ENCODE measurements at regions not wholly inside any gene's neighbourhood (a gene's known extent, or its start where the extent isn't known, plus 50 kb on each side); places are given as distances from the start of the nearest gene placed in this dataset.
"Not testable (repeated sequence)": the region's sequence is repeated elsewhere in the genome, so short reads cannot be mapped to it uniquely, and the experiment has no call there.

DNA sequence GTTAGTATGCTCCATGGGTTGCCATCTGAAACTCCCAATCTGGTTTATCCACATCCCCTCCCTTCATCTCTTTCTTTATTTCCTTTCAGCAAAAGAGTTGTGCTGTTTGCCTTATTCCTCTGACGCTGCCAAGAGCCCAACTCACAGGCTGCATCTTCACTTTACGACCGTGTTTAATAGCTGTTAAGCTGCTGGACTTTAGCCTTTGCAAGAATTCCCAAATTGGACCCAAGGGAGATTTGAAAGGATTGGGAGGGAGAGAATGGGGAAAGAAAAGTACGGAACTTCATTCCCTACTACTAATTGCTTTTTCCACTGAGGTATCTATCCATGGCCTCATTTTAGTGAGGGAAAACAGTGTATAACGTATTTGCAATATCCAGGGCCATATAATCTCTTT, 263.4 kb upstream of the MEIS1 start:
- no peak for DNase-seq

DNA sequence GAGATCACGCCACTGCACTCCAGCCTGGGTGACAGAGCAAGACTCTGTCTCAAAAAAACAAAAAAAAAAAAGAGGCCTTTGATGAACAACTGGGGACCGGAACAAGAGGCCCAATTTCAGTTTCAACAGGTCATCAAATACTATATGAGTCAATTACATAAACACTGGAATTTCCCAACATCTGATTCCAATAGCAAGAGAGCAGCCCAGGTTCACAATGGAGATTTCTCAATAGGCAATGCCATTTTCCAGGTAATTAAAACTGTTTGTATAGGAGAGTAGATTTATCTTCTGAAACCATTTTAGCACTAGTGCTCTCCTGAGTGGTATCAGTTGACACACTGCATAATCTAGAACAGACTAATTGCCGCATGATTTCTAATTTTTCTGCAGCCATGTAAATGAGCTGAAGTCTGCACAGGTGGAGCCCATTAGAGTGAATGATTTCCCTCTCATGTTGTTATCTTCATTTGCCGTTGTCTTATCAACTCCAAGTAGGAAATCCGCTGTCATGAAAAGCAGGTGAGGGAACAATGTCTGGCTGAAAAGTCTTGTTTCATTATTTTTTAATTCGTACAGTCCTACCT, 264.1 kb upstream of the MEIS1 start:
- DNase-seq: no peak

DNA sequence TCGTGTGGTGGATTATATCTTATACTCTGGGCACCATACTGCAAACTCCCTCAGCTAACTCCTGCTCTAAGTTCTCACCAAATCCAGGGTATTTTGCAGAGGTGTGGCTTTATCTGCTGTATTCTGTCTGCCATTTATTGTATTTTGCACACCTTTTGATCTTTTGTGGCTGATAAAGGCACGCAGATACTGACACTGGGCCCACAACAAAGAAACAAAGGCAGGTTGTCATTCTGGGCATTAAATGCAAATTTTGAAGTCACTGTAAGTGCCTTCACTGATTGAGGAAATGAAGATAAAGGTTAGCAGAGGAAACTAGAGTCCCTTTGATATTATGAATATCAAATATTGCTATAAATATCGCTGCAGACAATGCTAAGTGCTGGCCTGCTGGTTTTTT, 265.8 kb upstream of the MEIS1 start:
- DNase-seq: no peak

DNA sequence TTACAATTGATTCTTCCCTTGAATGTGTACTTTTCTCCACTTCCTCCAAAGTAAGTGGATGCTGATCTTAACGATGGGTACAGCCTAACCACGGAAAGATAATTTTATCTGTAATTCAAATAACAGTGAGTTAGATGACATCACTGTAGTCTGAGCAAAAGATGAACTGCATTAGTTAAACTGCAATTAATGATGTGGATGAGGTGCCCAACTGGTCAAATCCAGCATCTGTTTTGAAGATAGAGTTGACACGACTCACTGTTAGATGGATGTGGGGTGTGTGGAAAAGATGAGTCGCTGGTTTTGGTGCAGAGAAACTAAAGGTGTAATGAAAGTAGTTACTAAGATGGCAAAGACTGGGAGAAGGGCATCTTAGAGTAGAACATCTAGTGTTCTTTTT, 270.5 kb upstream of the MEIS1 start:
- DNase-seq: no peak

DNA sequence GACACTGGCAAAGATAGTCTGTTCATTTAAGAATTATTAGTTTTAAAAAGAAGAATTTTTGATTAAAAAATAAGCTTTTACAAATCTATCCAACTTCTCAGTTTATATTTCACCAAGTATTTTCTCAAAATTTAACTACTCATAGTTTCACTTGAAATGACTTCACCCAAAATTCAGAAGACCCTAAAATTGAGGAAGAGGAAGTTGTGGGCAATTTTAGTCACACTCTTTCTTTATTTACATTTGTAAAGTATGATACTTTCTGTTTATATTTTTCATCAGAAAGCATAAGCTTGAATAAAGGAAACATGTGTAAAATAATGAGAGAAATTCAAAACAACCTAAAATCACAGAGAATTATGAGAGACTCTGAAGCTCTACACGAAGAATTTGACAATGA, 278.8 kb upstream of the MEIS1 start:
- DNase-seq: no peak

DNA sequence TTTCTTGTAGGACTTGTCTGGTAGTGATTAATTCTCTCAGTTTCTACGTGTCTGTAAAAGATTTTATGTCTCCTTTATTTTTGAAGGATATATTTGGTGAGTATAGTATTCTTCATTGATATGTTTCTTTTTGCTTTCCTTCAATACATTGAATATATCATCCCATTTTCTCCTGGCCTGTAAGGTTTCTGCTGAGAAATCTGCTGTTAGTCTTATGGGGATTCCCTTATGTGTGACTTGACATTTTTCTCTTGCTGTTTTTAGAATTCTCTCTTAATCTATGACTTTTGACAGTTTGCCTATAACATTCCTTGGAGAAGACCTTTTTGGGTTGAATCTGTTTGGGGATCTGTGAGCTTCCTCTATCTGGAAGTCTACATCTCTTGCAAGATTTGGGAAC, 281.0 kb upstream of the MEIS1 start:
- DNase-seq: no peak

DNA sequence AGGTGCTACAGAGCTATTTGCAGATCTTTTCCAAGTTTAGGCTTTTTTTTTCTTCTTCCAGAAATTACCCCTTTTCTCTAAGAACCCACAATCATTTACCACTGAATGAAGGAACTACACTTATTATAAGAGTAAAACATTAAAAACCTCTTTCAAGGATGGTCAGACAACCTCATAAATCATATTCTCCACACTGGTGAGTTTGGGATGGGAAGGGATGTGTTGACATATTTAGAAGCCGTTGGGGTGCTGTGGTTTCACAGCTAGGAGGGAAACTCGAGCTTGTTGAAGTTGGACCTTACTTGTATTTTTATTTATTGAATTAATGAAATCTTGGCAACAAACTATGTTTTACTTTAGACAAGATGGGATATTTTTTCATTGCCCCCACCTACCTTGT, 289.4 kb upstream of the MEIS1 start:
- DNase-seq: no peak

DNA sequence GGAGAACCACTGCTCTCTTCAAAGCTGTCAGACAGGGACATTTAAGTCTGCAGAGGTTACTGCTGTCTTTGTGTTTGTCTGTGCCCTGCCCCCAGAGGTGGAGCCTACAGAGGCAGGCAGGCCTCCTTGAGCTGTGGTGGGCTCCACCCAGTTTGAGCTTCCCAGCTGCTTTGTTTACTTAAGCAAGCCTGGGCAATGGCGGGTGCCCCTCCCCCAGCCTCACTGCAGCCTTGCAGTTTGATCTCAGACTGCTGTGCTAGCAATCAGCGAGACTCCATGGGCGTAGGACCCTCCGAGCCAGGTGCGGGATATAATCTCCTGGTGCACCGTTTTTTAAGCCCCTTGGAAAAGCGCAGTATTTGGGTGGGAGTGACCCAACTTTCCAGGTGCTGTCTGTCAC, 290.6 kb upstream of the MEIS1 start:
- not testable (repeated sequence) for DNase-seq

DNA sequence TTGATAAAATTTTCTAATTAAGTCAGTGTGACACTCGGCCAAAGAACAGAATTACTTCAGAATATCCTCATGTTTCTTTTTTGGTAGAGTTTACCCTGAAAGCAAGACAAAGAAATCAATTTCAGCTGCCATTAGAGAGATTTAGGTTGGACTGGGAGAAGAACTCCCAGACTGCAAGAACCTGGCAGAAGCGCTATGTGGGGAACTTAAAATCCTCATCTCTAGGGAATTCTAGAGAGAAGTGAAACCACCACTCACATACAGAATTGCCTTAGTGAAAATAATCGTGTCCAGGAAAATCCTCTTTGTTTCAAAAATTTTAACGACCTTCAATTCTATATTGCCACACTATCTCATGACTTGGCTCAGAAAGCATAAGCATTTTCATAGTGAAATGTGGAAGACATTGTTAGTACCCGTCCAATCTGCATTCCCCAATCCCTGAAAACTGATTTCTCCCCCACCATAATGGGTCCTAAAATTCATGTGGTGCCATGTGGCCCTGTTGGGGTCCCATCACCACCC, 297.3 kb upstream of the MEIS1 start:
- no peak for DNase-seq

DNA sequence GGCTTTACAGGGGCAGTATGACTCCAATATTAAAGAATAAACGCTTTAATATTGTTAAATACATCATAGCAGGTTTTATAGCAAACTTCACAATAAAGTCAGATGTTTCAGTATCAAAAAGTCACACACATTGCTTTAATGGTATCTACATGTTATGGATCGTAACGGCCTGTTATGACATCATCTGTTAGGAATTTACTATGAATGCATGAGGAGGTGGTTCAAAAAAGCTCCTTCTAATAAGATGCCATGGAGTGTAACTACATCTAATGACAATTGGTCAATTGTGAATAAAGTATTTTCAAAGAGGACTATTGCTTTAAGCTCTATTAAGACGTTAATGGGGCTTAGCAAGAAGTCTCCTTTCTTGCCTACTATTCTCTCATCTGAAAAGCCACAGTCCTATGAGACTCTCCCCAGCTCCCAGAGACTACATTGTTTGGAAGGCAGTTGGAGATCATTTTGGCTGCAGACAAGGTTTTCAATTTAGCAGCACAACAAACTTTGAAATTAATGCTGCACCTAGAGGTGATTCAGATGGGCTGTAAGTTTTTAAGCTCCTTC, 300.7 kb upstream of the MEIS1 start:
- DNase-seq: no peak

DNA sequence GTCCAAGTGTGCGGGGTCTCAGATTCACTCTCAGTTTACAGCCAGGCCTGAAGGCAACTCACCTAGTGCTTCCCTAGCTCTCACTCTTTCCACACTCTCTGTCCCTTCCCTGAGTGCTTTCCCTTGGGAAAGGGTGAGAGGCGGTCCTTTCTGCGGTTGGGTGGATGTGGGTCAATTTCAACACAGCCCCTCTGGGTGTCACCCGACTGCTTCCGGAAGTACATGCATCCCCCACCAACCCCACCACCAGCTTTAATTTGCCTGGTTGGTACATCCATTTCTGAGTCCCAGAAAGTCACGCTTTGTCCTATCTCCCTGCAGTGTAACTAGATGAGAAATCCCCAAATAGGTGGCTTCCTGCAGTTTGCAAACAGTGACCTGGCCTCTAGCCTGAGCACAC, 307.3 kb upstream of the MEIS1 start:
- DNase-seq: no peak

DNA sequence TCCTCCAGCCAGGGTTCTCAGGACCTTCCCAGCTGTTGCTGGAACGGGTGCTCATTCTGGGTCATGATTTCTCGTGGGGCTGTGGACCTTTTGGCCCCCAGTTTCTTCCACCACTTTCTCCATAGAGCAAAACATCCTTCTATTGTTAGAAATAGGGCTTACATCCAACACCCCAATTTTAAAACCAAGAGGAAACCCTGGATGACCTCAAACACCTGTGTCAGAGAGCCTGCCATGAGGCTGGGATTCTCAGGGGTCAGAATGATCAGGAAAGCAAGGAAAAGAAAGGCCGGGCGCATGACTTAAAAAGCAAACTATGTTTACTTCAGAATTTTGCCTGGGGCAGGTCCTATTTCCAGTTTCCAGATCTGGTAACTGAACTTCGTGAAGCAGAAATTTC, 307.9 kb upstream of the MEIS1 start:
- no peak for DNase-seq

DNA sequence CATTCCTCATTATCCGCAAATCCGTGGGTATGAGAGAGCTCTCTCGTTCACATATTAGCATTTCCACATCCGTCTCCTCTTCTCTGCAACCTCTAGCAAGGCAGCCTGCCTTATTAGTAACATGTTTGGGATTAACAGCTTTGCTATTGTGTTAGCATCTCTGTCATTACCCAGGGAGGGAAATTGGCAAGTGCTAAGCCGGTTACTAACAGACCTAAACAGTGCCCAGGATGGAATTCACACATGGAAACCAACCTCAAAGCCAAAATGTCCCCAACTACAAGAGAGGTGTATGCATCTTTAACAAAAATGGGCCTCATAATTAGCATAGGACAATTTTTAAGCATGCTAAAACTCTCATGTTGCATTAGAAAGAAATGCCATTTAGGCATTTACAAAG, 309.0 kb upstream of the MEIS1 start:
- DNase-seq: no peak

DNA sequence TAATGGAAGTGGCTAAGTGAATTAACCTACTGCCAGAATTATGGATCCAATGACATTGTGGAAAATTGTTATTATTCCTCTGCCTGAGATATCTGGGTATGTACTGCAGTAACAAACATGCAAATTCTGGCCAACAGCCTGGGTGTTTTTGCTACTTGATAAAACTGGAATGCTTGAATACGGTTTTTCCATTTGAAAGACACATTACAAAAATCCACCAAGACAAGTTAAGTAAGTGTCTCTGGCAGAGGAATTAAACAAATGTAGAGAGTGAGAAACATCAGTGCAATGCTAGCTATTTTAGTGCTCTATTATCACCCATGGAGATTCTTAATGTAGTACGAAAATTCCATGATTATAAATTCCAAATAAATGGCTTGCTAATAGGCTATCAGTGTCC, 312.4 kb upstream of the MEIS1 start:
- DNase-seq: no peak

DNA sequence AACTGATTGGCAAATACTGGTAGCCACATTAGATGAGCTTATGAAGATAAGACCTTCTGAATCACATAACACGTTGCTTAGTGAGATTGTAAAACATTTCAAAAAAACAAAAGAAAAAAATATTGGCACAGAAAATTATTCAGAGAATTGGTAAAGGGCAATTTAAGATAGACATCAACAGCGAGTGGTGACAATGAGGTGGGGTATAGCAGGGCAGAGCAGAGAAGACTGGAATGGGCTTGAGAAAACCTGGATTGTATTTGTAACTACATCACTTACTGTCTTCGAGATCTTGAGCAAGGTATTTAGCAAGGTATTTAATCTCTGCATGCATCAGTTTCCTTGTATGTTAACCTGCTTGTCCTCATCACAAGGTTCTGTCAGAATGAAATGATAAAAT, 313.0 kb upstream of the MEIS1 start:
- DNase-seq: no peak

DNA sequence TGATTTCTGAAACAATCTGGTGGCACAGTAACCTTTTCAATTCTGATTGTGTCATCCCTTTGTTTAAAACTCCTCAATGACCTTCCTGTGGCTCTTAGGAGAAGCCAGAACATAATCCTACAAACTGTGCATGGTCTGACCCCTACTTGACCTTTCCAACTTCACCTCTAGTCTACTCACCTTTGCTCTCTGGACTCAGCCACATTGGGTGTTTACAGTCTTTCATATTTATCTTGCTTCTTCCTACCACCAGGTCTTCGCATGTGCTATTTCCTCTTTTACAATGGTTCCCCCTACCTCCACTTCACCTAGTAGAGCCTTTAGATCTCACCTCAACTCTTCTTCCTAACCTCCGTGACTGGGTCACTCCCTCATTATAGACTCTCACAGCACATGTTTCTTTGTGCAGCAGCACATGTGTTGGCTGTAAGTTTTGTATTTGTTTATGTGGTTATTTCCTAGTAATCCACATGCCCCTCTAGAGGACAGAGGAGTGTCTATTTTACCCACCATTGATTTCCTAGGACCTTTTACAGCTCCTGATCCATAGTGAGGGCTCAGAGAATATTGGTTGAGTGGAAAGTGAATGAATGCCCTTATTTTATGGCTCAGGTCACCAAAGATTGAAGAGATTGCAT, 320.8 kb upstream of the MEIS1 start:
- no peak for DNase-seq

DNA sequence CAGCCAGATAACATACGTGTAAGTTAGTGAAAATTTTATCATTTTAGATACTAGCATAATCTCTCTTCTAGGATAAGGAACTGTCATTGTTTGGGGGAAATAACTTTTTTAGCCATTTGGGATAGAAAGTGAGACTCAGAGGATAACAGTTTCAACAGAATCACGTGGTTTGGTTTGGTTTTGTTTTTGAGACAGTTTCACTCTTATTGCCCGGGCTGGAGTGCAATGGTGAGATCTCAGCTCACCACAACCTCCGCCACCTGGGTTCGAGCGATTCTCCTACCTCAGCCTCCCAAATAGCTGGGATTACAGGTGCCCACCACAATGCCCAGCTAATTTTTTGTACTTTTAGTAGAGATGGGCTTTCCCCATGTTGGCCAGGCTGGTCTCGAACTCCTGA, 323.2 kb upstream of the MEIS1 start:
- no peak for DNase-seq

DNA sequence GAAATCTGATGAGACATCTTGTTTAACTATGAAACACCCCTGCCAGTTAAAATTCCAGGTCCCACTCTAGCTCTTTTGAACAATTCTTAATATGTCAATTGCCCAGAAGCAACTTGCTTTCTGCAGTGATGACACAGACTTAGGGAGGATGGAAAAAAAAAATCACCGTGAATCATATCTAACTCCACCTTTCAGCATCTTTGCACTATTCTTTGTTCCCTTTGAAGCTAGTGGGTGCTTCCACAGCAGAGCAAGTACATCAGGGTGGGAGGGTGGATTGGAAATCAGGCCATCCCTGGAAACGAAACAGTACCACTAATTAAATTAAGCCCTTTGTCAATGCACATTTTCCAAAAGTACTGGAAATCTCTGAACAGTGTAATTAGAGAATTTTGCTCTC, 324.3 kb upstream of the MEIS1 start:
- no peak for DNase-seq

DNA sequence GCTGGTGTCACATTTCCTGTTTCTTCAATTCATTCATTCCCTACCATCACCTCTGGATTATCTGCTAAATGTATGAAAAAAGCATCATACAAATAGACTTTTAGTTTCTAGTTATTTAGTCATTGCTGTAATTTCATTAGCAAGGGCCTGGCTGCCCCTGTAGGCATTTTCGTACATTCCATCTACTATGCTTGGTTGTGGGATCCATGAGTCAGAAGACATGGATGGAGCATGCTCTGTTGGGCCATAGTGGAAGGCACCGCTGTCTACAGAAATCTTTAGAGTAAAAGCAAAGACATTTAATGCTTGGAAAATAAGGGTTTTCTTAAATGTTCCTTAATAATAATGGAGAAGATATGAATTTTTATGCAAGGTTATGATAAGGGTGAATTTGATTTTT, 324.8 kb upstream of the MEIS1 start:
- DNase-seq: no peak

DNA sequence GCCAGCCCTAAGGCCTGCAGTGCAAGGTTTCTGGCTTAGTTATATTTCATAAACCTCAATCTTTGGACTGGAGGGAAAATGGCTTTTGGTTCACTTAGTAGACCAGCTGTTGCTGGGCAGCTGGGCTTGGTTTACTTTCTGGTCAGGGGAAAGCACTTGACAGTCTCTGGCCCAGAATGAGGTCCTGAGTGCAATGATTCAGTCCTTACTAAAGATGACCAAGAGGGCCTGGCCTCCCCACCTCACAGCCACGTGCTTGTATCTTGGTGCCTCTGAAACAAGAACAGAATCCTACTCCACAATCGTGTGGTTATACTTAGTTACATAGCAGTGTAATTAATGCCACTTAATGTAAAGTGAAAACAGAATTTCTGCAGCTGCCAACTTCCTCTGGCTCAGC, 325.5 kb upstream of the MEIS1 start:
- no peak for DNase-seq

DNA sequence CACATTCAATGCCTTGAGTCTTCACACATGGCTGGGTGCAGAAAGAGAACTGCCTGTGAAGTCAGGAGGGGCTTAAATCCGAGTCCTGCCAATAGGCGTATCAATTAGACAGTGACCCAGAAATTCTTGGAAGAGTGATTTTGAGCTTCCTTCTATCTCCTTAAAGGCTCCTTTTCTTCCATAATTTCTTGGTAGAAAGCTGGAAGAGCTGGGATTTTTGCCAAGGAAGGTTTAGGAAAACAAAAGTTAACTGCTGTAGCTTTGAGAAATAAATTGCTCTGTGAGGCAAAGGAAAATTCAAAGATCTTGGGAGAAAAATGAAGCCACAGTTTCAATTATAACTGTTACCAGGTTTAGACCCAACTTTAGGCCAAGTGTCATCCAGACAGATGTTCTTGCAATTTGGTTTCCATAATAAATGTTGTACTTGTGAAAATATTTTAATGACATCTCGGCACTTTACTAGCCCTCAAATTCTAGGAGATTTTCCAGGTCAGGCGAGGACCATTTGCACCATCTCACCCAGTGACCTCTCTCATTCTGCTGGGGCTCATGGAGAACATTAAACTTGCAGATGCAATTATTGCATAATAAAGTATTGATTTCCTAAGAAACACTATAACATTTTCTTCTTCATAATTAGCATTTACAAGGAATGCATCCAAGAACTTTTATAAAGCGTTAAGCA, 329.7 kb upstream of the MEIS1 start:
- no peak for DNase-seq

DNA sequence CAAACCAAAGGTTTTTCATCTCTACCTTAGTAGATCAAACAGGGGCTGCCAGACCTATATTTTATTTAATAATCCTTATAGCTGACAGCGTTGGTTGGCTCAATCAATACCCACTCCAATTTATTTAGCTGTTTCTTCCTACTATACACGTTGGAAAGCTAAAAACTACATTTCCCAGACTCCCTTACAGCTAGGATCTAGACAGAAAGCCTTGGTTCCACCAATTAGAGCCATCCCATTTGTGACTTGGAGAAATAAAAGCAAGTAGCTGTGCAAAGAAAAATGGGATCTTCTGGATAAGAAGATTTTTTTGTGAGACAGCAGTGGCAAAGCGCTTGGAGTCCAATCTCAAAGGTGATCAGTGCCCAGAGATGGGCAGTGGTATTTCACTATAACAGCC, 331.3 kb upstream of the MEIS1 start:
- no peak for DNase-seq

DNA sequence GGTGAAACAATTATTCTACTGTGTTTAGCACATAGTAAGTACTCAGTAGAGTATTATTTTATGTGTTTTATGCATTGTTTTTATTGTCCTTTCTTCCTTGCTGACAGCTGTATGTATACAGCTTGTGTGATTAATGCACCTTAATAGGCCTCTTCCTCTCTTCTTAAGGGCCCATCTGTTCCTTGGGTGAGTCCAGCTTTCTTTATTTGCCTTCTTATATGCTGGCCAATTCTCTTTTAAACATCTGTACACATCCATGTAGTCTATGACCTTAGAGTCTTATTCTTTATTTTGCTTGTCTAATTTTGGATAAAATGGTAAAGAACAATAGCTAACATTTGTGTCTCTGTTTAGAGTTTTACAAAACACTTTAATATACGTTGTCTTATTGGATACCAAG, 333.7 kb upstream of the MEIS1 start:
- DNase-seq: no peak

DNA sequence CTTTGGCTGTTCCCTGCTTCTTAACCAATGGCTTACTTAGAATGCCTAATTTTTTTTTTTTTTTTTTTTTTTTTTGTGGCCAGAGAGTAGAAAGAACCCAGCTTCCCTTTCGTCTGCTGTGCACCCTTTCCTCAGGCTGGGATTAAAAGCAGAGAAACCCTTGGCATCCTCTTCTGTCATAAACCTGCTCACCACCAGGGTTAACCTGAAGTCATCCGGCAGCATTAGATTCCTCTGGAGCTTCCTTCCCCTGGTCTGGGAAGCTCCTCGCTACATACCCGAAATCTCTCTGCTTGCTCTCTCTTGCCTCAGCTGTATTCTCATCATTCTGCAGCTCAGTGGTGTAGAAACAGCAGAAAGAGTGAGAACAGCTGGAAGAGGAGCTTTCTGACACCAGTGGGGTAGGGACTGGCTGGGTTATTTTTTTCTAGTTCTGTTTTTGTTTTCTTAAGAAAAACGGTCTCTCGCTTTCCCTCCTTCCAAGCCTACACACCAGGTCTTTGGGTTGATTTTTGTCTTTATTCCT, 339.0 kb upstream of the MEIS1 start:
- DNase-seq: no peak
